ENCODE measurements at regions not wholly inside any gene's neighbourhood (a gene's known extent, or its start where the extent isn't known, plus 50 kb on each side); places are given as distances from the start of the nearest gene placed in this dataset.
"Not testable (repeated sequence)": the region's sequence is repeated elsewhere in the genome, so short reads cannot be mapped to it uniquely, and the experiment has no call there.

DNA sequence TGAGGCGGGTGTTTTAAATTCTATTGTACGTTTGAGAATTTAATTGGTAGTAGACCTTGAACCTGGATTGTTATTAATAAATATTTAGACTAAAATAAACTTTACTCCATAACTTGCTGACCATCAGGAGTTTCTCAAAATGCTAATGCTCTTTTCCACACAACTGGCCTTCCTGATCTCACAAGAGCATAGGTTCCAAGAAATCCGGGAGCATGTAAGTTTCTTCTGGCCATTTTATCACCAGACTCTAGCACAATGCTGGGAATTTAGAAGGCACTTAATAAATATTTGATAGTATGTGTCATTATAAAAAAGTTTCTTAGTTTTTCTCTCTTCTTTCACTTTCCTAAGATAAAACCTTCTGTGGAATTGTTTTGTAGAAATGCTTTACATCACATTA lies 2047.1 kb downstream of the SUCLG1 start:
- ATAC-seq = no peak

GRCh38 chr2:82411071-82411470 lies 2048.0 kb downstream of the SUCLG1 start:
- ATAC-seq = no peak

- no peak for ATAC-seq
Measured at GRCh38 chr2:82395531-82395930, 2063.5 kb downstream of the SUCLG1 start.

- no peak for ATAC-seq
Measured at GRCh38 chr2:82391386-82391785, 2067.7 kb downstream of the SUCLG1 start.

- ATAC-seq = no peak
Measured at GRCh38 chr2:82355622-82356021, 2051.1 kb upstream of the LRRTM1 start.

DNA sequence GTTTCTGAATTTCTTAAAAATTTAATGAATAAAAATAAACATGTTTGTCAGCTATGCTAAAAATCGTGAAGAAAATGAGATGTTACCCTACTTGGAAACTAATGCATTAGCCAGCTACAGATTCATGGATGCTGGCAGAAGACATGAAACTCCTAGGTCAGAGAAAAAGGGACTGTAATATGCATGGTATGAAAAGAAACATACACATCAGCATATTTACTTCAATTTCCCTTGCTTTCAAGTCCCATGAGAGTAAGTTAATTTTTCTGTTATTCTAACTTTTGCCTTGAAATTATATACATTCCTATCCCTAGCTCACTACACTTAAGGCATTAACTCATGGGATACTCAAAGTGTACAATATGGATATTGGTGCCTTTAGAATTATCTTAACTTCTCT lies 2041.4 kb upstream of the LRRTM1 start:
- no peak for ATAC-seq

DNA sequence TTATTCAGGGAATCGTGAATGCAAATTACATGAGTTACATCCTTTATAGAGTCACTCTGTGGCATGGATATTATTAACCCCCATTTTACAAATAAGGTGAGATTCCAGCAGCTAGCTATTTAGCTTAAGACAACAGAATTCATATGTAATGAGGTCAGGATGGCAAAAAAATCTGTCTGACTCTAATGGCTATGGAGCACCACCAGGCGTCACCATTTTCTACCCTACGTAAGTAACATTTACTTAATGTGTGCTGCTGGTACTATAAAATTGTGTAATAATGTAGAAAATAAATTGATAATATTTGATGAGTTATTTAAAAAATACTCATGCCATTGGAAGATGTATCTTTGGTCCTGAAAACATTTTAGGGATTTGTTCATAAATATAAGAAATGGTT lies 2040.1 kb upstream of the LRRTM1 start:
- no peak for ATAC-seq

DNA sequence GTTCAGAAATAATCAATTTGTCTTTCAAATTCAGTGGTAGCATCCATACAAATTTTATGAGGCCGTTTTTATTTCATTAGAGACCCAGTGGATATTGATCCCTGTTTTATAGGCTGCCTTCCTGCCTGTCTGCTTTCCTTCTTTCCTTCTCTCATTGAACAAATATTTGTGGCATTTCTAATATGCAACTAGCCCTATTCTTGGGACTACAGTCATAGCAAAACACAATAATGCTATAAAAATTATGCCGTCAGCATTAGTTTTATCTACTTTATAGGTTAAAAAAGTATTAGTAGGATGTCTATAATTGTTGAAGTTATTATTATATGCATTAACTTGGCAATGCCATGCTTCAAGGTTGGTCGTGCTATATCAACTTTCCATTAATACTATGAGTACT lies 2037.8 kb upstream of the LRRTM1 start:
- no peak for ATAC-seq

DNA sequence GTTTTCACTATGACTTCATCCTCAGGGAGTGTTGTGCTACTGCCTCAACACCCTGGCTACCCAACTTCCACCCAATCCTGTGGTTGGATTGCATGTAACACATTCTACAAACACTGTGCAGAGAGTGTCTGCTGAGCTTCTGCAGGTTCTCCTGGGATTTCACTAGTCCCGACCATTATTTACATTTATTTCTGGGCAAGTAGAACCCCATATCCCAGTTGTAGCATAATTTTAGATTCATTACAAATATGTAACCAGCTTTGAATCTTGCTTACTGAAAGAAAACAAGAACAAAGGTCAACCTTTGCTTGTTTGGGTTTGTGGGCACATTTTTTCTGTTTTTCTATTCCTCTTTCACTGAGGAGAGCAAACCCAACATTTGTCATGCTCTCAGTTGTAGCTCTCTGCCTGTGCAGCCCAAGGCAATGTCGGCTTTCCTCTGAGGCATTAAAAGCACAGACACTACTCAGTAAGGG lies 2036.1 kb upstream of the LRRTM1 start:
- no peak for ATAC-seq

GRCh38 chr2:82339805-82340204 lies 2035.3 kb upstream of the LRRTM1 start:
- no peak for ATAC-seq

DNA sequence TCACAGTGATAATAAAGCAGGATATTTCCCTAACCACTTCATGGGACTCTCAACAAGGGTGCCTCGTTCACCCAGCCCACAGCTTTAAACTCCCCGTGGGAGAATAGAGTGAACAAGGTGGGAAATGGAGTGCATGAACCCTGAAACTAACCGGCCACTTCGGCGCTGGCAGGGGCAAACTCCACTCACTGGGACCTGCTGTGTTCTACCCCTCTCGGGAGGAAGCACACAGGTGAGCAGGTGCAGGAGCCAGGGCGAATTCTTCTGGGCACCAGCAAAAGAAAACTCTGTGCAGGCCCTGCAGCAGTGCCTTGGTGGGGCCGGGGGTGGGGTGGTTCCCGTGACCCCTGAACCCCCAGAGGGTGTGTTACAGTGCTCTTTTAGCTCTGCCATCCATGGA lies 2029.1 kb upstream of the LRRTM1 start:
- ATAC-seq = no peak

DNA sequence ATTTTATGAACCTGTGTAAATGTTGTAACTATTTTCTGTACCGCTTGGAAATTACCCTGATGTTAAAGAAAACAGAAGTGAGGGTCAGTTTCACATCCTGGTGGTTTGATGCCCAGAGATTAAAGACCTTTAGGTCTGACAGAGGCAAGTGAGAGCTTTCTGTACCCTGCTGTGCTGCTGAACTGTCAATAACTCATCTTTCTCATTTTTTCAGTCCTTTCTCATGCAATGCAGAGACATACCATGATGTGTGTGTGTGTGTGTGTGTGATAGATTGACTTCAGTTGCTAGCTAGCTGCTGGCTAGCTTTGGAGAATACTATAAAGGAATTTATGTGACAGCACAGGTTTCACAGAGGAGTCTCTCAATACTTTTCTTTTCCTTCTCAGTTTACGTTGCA lies 2025.6 kb upstream of the LRRTM1 start:
- no peak for ATAC-seq

- not testable (repeated sequence) for ATAC-seq
Measured at GRCh38 chr2:82326180-82326767, 2021.7 kb upstream of the LRRTM1 start.

DNA sequence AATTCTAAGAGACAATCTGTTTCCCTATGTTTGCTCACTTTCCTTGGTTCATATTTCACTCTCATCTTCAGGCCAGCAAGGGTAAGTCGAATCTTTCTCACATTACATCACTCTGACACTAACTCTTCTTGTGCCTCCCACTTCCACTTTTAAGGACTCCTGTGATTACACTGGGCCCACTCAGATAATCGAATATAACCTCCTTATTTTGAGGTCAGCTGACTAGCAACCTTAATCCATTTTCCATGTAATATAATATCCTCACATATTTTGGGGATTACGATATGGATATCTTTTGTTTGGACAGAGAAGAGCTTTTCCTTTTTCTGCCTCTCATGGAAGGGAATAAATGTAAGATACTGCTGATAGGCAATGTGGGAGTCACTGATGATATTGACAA lies 2015.7 kb upstream of the LRRTM1 start:
- ATAC-seq = no peak

GRCh38 chr2:82317012-82317411 lies 2012.5 kb upstream of the LRRTM1 start:
- ATAC-seq = no peak

- no peak for ATAC-seq
Measured at GRCh38 chr2:82316586-82316985, 2012.0 kb upstream of the LRRTM1 start.

- no peak for ATAC-seq
Measured at GRCh38 chr2:82314836-82315472, 2010.4 kb upstream of the LRRTM1 start.

GRCh38 chr2:82307511-82307910 lies 2003.0 kb upstream of the LRRTM1 start:
- no peak for ATAC-seq

DNA sequence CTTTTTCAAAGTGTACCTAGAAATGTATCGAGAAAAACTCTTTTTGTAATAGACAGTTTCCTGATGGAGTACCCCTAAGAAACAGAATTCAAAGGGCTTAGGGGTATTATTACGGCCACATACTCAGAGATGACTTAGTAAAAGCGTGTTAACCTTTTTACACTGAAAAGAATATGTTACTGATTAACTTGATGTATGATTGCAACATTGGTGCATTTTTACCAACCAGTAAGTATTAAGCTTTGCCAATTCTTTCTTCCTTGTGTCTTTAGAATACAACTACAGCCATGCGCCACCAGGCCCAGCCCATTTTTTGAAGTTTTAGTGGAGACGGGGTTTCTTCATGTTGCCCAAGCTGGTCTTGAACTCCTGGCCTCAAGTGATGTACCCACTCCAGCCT lies 1997.0 kb upstream of the LRRTM1 start:
- no peak for ATAC-seq

DNA sequence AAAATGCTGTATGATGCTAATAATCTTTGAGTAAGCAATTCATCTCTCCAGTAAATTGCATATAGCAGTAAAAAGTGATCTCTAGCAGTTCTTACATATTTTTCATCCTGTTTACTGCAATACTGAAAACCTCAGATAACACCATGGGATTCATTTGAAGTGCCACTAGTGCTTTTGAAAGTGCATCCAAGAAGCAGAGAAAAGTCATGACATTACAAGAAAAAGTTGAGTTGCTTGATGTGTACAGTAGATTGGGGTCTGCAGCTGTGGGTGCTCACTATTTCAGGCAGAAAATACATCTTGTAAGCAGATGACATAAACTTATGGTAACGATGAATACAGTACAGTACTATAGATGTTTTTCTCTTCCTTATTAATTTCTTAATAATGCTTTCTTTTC lies 1984.9 kb upstream of the LRRTM1 start:
- no peak for ATAC-seq

DNA sequence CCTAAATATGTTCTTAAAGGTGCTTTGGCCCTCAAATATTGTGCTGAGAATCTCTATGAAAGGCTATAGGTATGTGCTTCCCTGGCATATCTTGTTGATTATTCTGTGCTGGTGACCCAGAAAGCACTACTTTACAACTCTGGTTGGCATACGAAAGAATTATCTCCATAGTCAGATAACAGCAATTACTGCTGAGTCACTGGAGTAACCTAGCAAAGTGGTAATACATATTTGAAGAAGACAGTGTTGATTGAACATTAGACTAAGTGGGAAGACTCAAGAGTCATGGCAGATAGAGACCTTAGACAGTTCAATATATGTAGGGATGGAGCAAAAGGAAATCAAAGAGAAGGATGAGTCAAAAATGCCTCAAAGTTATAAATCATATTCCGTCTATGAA lies 1978.5 kb upstream of the LRRTM1 start:
- ATAC-seq = no peak

GRCh38 chr2:82282111-82282882 lies 1977.7 kb upstream of the LRRTM1 start:
- ATAC-seq = no peak

DNA sequence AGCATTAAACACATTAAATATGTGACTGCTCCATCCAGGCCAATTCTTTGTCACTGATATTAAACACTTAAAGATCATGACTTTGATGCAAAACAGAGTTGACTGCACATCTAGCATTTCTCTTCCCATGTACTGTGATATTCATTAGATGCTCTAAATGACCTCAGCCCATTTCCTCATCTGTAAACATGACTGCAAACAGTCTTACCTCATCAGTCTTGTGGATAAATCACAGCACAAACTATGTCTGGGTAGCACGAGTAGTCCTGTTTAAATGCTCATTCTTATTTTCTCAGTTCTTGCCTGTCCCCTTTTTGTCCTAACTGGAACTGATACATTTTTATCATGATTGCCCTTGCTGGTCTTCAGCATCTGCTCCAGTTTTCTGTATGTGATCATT lies 1974.8 kb upstream of the LRRTM1 start:
- no peak for ATAC-seq

GRCh38 chr2:82278416-82278815 lies 1973.9 kb upstream of the LRRTM1 start:
- no peak for ATAC-seq
